Body of pancreas (tissue), 4 donors: ENCODE measurements at regions not wholly inside any gene's neighbourhood (a gene's known extent, or its start where the extent isn't known, plus 50 kb on each side); places are given as distances from the start of the nearest gene placed in this dataset.

Experiments
- CTCF ChIP-seq, 7 experiments: fragments of 450-650 bp in 4 of 7; fragments of 200-600 bp in 3 of 7; sonication (generic) in 3 of 7; IDR thresholded peaks; one replicate each; pipeline ENCODE4 v1.5.1; 2016 to 2019; ENCODE audit warnings: antibody characterized with exemption in 7 of 7
- POLR2A ChIP-seq, 3 donors: fragments of 450-650 bp; IDR thresholded peaks; one replicate each; pipeline ENCODE4 v1.6.1; 2016; ENCODE audit warnings: antibody characterized with exemption in 3 of 3, mild to moderate bottlenecking in 2 of 3

GRCh38 chr5:145245354-145245753, 589.8 kb downstream of the PRELID2 start:
- no peak for TF ChIP-seq CTCF (IDR thresholded peaks at IDR 0.05)
- TF ChIP-seq POLR2A (IDR thresholded peaks at IDR 0.05) = no peak
